ENCODE measurements at regions not wholly inside any gene's neighbourhood (a gene's known extent, or its start where the extent isn't known, plus 50 kb on each side); places are given as distances from the start of the nearest gene placed in this dataset.

- Histone ChIP-seq H3K36me3 (no peaks in the 10 kb centered on the region), H3K9me3 (replicated peaks in 1 of 11) (0 out of 22 replicates have a peak, but pooled peaks cover 0 to 4% (median 0%) of the 10 kb centered on the region in 11 experiments), H3K27ac (no peak overlapping the region), H3K4me3 (no peak overlapping the region), H3K27me3 (no peaks in the 10 kb centered on the region), H3K4me2 (no peak overlapping the region), H3K4me1 (no peaks in the 10 kb centered on the region), H4K20me1 (no peaks in the 10 kb centered on the region), H3K9ac (no peak overlapping the region)
- no peak for TF ChIP-seq Cebpa-rat (IDR thresholded peaks at IDR 0.05)
These were observed 61.4 kb upstream of the LRIF1 start for GRCh38 chr1:111025109-111025508.

GRCh38 chr1:111015222-111015621 is 51.5 kb upstream of the LRIF1 start:
- no peak overlapping the region for H3K9ac ChIP-seq
- no peak overlapping the region for H3K4me2 ChIP-seq
- no peak overlapping the region for H3K27ac ChIP-seq
- H3K36me3 ChIP-seq, result no peaks in the 10 kb centered on the region
- TF ChIP-seq Cebpa-rat (IDR thresholded peaks at IDR 0.05), result no peak
- no peak overlapping the region for H3K4me3 ChIP-seq
- H3K4me1 ChIP-seq, result no peaks in the 10 kb centered on the region
- H4K20me1 ChIP-seq, result no peaks in the 10 kb centered on the region
- H3K9me3 ChIP-seq (replicated peaks in 1 of 11), result peaks cover 9 to 29% (median 17%) of the 10 kb centered on the region in 11 experiments; a peak in 18 of 22 replicates
- H3K27me3 ChIP-seq, result no peaks in the 10 kb centered on the region
